ENCODE measurements at regions not wholly inside any gene's neighbourhood (a gene's known extent, or its start where the extent isn't known, plus 50 kb on each side); places are given as distances from the start of the nearest gene placed in this dataset.

GRCh38 chr13:85520445-85520844, 278.8 kb downstream of the SLITRK6 start:
- POLR2A ChIA-PET, result no interaction called here
- H3K27ac Mint-ChIP-seq (ENCODE audit: unreplicated experiment), result no peak overlapping the region

GRCh38 chr13:85519363-85519762, 279.9 kb downstream of the SLITRK6 start:
- ChIA-PET POLR2A (no interaction called here), CTCF (no interaction called here)
- Mint-ChIP-seq H3K36me3 (ENCODE audit: insufficient read depth, unreplicated experiment) (no peaks in the 10 kb centered on the region), H3K4me3 (ENCODE audit: unreplicated experiment) (no peak overlapping the region), H3K27me3 (ENCODE audit: insufficient read depth, unreplicated experiment) (no peaks in the 10 kb centered on the region), H3K27ac (ENCODE audit: unreplicated experiment) (no peak overlapping the region), H3K9me3 (ENCODE audit: unreplicated experiment) (peaks cover 9% of the 10 kb centered on the region), H3K4me1 (ENCODE audit: low read depth, unreplicated experiment) (peaks cover 7% of the 10 kb centered on the region)
- intact Hi-C loops (cut with micrococcal nuclease; ENCODE audit: unreplicated experiment), result no loop called here
- no peak for DNase-seq
- H3K4me1 ChIP-seq, result no peaks in the 10 kb centered on the region
- BruUV-seq (replicated peaks), result no TSS peak
- no peak for TF ChIP-seq CTCF (IDR thresholded peaks at IDR 0.05; ENCODE audit: insufficient read depth in 1 of 2, low read depth in 1 of 2, low read length in 1 of 2, severe bottlenecking in 1 of 2, unreplicated experiment in 1 of 2)
- H3K36me3 ChIP-seq (ENCODE audit: control insufficient read depth, insufficient read depth, low read length), result no peaks in the 10 kb centered on the region
- no peaks in the 10 kb centered on the region for H3K27me3 ChIP-seq (replicated peaks; ENCODE audit: control insufficient read depth, insufficient read depth, low read length)
- no peak overlapping the region for H3K4me3 ChIP-seq (ENCODE audit: low read depth, low read length)
- peaks cover 7% of the 10 kb centered on the region; the same call in 1 of the 2 replicates for H3K9me3 ChIP-seq

More at GRCh38 chr13:85520445-85520844, 278.8 kb downstream of the SLITRK6 start:
- no peaks in the 10 kb centered on the region for H3K36me3 ChIP-seq (ENCODE audit: control insufficient read depth, insufficient read depth, low read length)
- CTCF ChIA-PET, result no interaction called here
- TF ChIP-seq CTCF (IDR thresholded peaks at IDR 0.05; ENCODE audit: insufficient read depth in 1 of 2, low read depth in 1 of 2, low read length in 1 of 2, severe bottlenecking in 1 of 2, unreplicated experiment in 1 of 2), result no peak
- Mint-ChIP-seq H3K4me3 (ENCODE audit: unreplicated experiment) (no peak overlapping the region), H3K4me1 (ENCODE audit: low read depth, unreplicated experiment) (peaks cover 7% of the 10 kb centered on the region), H3K9me3 (ENCODE audit: unreplicated experiment) (peaks cover 8% of the 10 kb centered on the region), H3K36me3 (ENCODE audit: insufficient read depth, unreplicated experiment) (no peaks in the 10 kb centered on the region), H3K27me3 (ENCODE audit: insufficient read depth, unreplicated experiment) (no peaks in the 10 kb centered on the region)
- H3K4me1 ChIP-seq, result no peaks in the 10 kb centered on the region
- intact Hi-C loops (cut with micrococcal nuclease; ENCODE audit: unreplicated experiment), result no loop called here
- peaks cover 6% of the 10 kb centered on the region; the same call in 1 of the 2 replicates for H3K9me3 ChIP-seq
- H3K27me3 ChIP-seq (replicated peaks; ENCODE audit: control insufficient read depth, insufficient read depth, low read length), result no peaks in the 10 kb centered on the region
- H3K4me3 ChIP-seq (ENCODE audit: low read depth, low read length), result no peak overlapping the region
- BruUV-seq (replicated peaks), result no TSS peak
- no peak for DNase-seq

- intact Hi-C loops (cut with micrococcal nuclease; ENCODE audit: unreplicated experiment), result loop anchor here (2.0 to 5.0 kb wide), 5 partner anchors 140 to 595 kb away; no protein-coding TSS in a partner anchor
- H3K36me3 Mint-ChIP-seq (ENCODE audit: insufficient read depth, unreplicated experiment), result no peaks in the 10 kb centered on the region
- peaks cover 7% of the 10 kb centered on the region; the same call in 1 of the 2 replicates for H3K9me3 ChIP-seq
- ChIA-PET POLR2A (no interaction called here), CTCF (no interaction called here)
- no peak for TF ChIP-seq CTCF (IDR thresholded peaks at IDR 0.05; ENCODE audit: insufficient read depth in 1 of 2, low read depth in 1 of 2, low read length in 1 of 2, severe bottlenecking in 1 of 2, unreplicated experiment in 1 of 2)
- H3K36me3 ChIP-seq (ENCODE audit: control insufficient read depth, insufficient read depth, low read length), result no peaks in the 10 kb centered on the region
- peak overlapping the region; percentile 6 for H3K27ac Mint-ChIP-seq (ENCODE audit: unreplicated experiment)
- DNase-seq, result peak; percentile 61 to 69
- peak overlapping the region; percentile 39 for H3K4me3 Mint-ChIP-seq (ENCODE audit: unreplicated experiment)
- peaks cover 31% of the 10 kb centered on the region for H3K4me1 Mint-ChIP-seq (ENCODE audit: low read depth, unreplicated experiment)
- peaks cover 9% of the 10 kb centered on the region for H3K9me3 Mint-ChIP-seq (ENCODE audit: unreplicated experiment)
- H3K4me3 ChIP-seq (ENCODE audit: low read depth, low read length), result no peak overlapping the region
- BruUV-seq (replicated peaks), result no TSS peak
- no peaks in the 10 kb centered on the region for H3K27me3 Mint-ChIP-seq (ENCODE audit: insufficient read depth, unreplicated experiment)
- H3K4me1 ChIP-seq, result peaks cover 45% of the 10 kb centered on the region
- H3K27me3 ChIP-seq (replicated peaks; ENCODE audit: control insufficient read depth, insufficient read depth, low read length), result no peaks in the 10 kb centered on the region
Observed at GRCh38 chr13:85512421-85512820, 286.8 kb downstream of the SLITRK6 start.

All from Caco-2 (cell line).